HG02885 (cell line): ENCODE measurements at regions not wholly inside any gene's neighbourhood (a gene's known extent, or its start where the extent isn't known, plus 50 kb on each side); places are given as distances from the start of the nearest gene placed in this dataset.

Source experiments
- ATAC-seq: cut with Tn5 transposase; IDR thresholded peaks from one replicate; pipeline ENCODE4 v1.9.1; 2021; ENCODE audit warnings: mild to moderate bottlenecking; ENCODE audit not compliant: unreplicated experiment, poor library complexity

GRCh38 chr5:57577432-57578175 is 95.0 kb upstream of the ACTBL2 start:
- ATAC-seq, result no peak

DNA sequence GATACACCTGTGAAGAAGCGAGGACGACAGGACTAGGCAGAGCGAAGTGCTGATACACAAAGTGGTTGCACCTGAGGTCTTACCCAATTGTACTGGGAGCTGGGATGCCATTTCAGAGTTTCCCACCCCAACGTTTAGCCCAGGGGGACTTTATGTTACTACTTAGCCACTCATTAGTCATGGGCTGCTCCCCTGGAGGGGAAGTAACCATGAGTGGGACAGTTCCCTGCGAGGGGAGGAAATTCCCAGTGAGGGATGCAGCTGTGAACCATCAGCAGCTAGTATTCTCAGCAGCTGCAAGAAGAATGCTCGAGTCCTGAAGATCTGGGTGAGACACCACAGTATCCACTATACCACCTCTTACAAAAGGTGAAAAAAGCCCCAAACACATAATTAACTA is 93.7 kb upstream of the ACTBL2 start:
- no peak for ATAC-seq

GRCh38 chr5:57575839-57576238 is 93.2 kb upstream of the ACTBL2 start:
- no peak for ATAC-seq

GRCh38 chr5:57572461-57572860 is 89.8 kb upstream of the ACTBL2 start:
- no peak for ATAC-seq

DNA sequence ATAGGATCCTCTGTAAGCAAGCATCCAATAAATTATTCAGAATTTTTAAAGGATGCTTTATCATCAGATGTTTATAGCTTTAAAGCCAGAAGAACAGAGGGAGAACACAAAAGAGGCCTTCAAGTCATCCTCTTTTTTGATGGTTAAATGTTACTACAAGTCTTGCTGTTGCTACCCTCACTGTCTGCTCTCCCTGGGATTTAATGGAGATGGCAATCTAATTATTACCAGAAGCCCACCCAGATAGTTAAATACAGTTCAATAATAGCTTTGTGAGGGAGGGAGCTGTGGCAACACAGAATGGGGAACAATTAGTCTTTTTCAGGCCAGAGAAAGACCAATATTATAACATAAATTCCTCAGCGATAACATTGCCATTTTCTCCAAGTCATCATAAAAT is 87.0 kb upstream of the ACTBL2 start:
- no peak for ATAC-seq

GRCh38 chr5:57568136-57568535 is 85.5 kb upstream of the ACTBL2 start:
- ATAC-seq, result no peak

GRCh38 chr5:57566914-57567313 is 84.3 kb upstream of the ACTBL2 start:
- ATAC-seq, result peak; percentile 45

GRCh38 chr5:57561231-57561842 is 78.7 kb upstream of the ACTBL2 start:
- ATAC-seq, result no peak

- no peak for ATAC-seq
These were observed 76.6 kb upstream of the ACTBL2 start for GRCh38 chr5:57559110-57559635.

DNA sequence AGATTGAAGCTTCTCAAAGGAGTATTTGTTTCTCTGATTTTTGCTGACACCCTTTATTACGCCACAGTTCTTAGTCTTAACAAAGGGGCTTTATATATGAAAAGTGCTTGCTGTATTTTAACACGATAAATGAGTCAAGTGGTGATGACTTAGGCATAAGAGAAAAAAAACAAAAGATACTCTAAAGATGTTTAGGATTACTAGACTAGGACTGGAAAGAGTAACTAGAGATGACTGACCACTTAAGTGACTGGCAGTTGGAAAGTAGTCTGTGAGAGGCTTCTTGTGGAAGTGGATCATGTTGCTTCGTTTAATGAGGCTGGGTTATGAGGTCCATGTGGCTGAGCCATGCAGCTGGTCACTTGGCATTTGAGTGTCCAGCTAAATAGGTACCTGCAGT is 69.4 kb upstream of the ACTBL2 start:
- no peak for ATAC-seq

DNA sequence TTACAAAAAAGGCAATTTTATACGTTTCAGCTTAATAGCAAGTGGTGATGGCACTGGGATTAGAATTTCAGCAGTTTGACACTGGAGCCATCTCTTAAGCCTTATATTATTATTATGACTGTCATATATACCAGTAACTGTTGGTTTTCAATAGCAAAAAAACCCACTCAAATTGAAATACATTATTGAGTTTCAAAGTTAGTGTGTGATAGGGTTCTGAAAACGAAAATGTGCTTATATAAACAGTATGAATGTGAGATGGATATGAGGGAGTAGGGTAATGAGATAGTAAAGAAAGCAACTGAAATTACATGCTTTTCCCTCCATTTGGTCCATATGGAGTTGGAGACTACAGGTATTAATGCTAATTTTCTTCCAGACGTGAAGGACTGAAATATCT is 68.6 kb upstream of the ACTBL2 start:
- no peak for ATAC-seq

DNA sequence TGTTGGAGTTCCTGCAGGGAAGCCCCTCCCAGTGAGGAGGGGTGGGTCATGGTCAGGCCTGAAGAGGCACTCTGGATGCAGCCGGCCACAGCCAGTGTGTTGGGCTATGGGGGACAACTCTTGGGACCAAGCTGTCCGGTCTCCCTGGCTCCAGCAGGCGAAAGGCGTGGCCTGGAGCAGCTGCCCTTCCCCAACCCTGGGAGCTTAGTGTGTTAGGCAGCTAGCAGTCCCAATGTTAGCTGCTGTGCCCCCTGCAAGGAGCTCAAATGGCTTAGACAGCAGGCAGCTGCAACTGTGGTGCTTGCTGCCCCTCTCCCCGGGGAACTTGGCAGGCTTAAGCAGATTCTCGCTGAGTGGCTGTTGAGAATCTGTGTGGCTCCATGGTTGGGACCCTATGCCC is 67.5 kb upstream of the ACTBL2 start:
- ATAC-seq, result no peak

DNA sequence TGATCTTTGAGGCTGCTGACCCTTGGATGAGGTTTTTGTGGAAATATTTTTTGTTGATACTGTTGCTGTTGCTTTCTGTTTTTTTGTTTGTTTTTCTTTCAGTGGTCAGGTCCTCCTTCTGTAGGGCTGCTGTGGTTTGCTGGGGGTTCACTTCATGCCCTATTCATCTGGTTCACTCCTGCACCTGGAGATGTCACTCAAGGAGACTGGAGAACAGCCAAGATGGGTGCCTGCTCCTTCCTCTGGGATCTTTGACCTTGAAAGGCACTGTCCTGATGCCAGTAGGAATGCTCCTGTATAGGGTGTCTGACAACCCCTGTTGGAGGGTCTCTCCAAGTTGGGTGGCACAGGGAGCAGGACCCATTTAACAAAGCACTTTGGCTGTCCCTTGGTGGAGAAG is 67.0 kb upstream of the ACTBL2 start:
- no peak for ATAC-seq

DNA sequence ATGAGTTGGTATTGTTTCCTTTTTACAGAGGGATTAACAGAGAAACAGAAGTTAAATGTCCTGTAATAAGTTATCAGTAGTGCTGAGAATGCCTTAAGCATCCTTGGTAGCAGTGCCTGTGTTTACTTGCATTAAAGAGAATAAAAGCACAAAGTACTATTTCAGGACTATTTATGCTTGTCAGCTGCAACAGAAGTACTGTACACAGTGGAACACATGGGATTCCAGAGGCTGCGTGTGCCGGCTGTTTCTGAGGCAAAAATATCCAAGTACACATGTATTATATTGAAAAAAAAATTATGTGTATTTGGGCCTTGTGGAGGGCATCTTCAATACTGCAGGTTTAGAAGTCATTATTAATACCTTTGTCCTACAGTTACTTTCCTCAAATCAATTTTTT is 58.2 kb upstream of the ACTBL2 start:
- no peak for ATAC-seq

- no peak for ATAC-seq
These were observed 56.7 kb upstream of the ACTBL2 start for GRCh38 chr5:57539281-57539701.

GRCh38 chr5:57538341-57538955 is 55.8 kb upstream of the ACTBL2 start:
- no peak for ATAC-seq

- ATAC-seq, result no peak
These were observed 55.2 kb upstream of the ACTBL2 start for GRCh38 chr5:57537811-57538210.

GRCh38 chr5:57532513-57533497 is 50.2 kb upstream of the ACTBL2 start:
- ATAC-seq, result no peak
